ENCODE measurements at regions not wholly inside any gene's neighbourhood (a gene's known extent, or its start where the extent isn't known, plus 50 kb on each side); places are given as distances from the start of the nearest gene placed in this dataset.

DNA sequence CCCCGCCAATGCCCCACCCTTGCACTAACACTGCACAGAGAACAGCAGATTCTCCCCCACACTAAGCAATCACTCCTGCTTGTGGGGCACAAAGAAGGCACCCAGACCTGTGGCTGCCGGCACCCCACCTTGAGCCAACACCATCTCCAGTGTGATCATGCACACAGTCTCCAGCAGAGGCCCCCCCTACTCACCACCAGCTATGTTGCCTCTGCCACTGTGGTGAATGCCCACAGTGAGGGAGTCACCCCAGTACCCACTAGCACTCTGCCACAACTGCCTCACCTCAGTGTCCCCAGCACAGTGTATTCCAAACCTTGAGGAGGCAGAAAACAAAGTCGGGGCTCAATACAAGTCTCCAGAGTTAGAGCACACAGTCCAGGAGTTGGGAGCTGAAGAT lies 261.7 kb upstream of the SSTR1 start:
- Mint-ChIP-seq H3K36me3 (ENCODE audit: low read depth) (peaks cover 10% of the 10 kb centered on the region; the same call in 1 of the 2 replicates), H3K4me1 (ENCODE audit: low read depth) (no peaks in the 10 kb centered on the region), H3K27ac (no peak overlapping the region), H3K27me3 (ENCODE audit: insufficient read depth) (peaks cover 2% of the 10 kb centered on the region; the same call in 1 of the 2 replicates), H3K4me3 (no peak overlapping the region), H3K9me3 (peaks cover 28% of the 10 kb centered on the region)
- TF ChIP-seq, protein P1, sequence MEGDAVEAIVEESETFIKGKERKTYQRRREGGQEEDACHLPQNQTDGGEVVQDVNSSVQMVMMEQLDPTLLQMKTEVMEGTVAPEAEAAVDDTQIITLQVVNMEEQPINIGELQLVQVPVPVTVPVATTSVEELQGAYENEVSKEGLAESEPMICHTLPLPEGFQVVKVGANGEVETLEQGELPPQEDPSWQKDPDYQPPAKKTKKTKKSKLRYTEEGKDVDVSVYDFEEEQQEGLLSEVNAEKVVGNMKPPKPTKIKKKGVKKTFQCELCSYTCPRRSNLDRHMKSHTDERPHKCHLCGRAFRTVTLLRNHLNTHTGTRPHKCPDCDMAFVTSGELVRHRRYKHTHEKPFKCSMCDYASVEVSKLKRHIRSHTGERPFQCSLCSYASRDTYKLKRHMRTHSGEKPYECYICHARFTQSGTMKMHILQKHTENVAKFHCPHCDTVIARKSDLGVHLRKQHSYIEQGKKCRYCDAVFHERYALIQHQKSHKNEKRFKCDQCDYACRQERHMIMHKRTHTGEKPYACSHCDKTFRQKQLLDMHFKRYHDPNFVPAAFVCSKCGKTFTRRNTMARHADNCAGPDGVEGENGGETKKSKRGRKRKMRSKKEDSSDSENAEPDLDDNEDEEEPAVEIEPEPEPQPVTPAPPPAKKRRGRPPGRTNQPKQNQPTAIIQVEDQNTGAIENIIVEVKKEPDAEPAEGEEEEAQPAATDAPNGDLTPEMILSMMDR (IDR thresholded peaks at IDR 0.05): no peak
- no peak for DNase-seq

DNA sequence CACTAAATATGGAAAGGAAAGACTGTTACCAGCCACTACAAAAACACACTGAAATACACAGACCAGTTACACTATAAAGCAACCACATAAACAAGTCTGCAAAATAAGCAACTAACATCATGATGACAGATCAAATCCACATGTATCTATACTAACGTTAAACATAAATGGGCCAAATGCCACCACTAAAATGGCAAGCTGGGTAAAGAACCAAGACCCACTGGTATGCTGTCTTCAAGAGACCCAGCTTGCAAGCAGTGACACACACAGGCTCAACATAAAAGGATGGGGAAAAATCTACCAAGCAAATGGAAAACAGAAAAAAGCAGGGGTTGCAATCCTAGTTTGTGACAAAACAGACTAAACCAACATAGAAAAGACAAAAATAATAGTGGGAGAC lies 260.9 kb upstream of the SSTR1 start:
- Mint-ChIP-seq H3K9me3 (peaks cover 28% of the 10 kb centered on the region), H3K4me1 (ENCODE audit: low read depth) (no peaks in the 10 kb centered on the region), H3K4me3 (no peak overlapping the region), H3K27me3 (ENCODE audit: insufficient read depth) (peaks cover 2% of the 10 kb centered on the region; the same call in 1 of the 2 replicates), H3K36me3 (ENCODE audit: low read depth) (peaks cover 10% of the 10 kb centered on the region; the same call in 1 of the 2 replicates), H3K27ac (no peak overlapping the region)
- DNase-seq: no peak
- TF ChIP-seq, protein P1 (IDR thresholded peaks at IDR 0.05): no peak

DNA sequence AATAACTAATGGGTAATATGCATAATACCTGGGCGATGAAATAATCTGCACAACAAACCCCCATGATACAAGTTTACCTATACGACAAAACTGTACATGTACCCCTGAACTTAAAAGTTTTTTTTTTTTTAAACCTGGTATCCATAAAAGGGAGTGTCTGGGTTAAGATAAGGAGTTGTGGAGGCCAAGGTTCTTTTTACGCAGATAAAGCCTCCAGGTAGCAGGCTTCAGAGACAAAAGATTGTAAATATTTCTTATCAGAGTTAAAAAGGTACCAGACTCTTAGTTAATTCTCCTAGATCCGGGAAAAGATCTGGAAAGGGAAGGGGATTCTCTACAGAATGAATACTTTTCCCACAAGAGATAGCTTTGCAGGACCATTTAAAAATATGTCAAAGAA lies 259.4 kb upstream of the SSTR1 start:
- Mint-ChIP-seq H3K36me3 (ENCODE audit: low read depth) (peaks cover 10% of the 10 kb centered on the region; the same call in 1 of the 2 replicates), H3K9me3 (peaks cover 28% of the 10 kb centered on the region), H3K27me3 (ENCODE audit: insufficient read depth) (peaks cover 4% of the 10 kb centered on the region; the same call in 1 of the 2 replicates)

DNA sequence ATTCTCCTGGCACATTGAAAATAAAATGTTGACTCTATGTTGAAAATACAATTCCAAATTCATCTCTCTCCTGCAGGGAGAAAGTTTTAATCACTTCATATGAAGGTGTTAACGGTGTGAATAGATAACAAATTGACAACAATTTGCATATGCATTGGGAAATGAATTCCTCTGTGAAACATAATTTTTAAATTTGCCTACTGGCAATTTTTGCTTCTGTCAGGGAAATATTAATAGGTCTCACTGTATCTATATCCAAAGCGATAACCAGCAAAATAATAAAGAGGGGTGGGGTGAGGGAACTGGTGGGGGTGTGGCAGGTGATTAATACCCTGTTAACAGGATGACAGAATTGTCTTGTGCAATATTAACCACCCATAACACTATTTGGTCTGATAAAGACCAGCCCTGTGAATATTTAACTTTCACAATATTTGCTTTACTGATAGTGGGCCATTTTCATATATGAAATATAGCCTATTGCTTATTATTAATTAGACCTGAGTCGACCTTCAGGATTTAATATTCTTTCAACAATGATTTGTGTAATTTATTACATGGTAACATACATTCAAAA lies 239.0 kb upstream of the SSTR1 start:
- H3K4me1 Mint-ChIP-seq (ENCODE audit: low read depth): peaks cover 14% of the 10 kb centered on the region
- H3K4me3 Mint-ChIP-seq: no peak overlapping the region
- TF ChIP-seq, protein P1 (IDR thresholded peaks at IDR 0.05): no peak
- H3K27ac Mint-ChIP-seq: no peak overlapping the region
- H3K36me3 Mint-ChIP-seq (ENCODE audit: low read depth): no peaks in the 10 kb centered on the region
- DNase-seq: no peak
- no peaks in the 10 kb centered on the region for H3K27me3 Mint-ChIP-seq (ENCODE audit: insufficient read depth)
- no peaks in the 10 kb centered on the region for H3K9me3 Mint-ChIP-seq

More for the DNA sequence above, 259.4 kb upstream of the SSTR1 start:
- TF ChIP-seq, protein P1 (IDR thresholded peaks at IDR 0.05): no peak
- H3K4me3 Mint-ChIP-seq: no peak overlapping the region
- H3K27ac Mint-ChIP-seq: no peak overlapping the region
- no peaks in the 10 kb centered on the region for H3K4me1 Mint-ChIP-seq (ENCODE audit: low read depth)
- DNase-seq: no peak

DNA sequence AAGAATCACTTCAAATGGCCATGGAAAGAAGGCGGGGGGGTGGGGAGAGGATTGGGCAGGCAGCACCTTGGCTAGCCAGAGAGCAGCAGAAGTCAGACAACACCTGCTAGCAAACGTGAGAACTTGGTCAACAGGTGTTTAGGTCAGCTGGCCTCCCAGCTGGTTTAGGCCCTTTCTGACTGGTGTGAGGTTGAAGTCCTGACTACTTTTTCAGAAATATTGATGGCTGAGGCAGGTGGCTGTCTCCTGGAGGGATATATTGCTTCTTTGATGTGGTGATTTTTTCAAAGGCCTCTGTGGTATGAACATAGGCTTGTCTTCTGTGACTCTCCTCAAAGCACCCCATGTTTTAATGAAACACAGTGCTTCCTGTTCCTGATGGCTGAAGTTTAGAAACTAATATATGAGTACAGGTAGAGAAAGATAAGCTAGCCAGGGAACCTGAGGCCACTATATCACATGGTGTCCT lies 238.2 kb upstream of the SSTR1 start:
- Mint-ChIP-seq H3K4me1 (ENCODE audit: low read depth) (peaks cover 22% of the 10 kb centered on the region), H3K36me3 (ENCODE audit: low read depth) (no peaks in the 10 kb centered on the region), H3K27me3 (ENCODE audit: insufficient read depth) (no peaks in the 10 kb centered on the region), H3K27ac (no peak overlapping the region), H3K4me3 (no peak overlapping the region), H3K9me3 (no peaks in the 10 kb centered on the region)
- TF ChIP-seq, protein P1 (IDR thresholded peaks at IDR 0.05): no peak
- no peak for DNase-seq
